Endothelial cell of umbilical vein (primary cell): ENCODE measurements at regions not wholly inside any gene's neighbourhood (a gene's known extent, or its start where the extent isn't known, plus 50 kb on each side); places are given as distances from the start of the nearest gene placed in this dataset.

Experiments
- BruUV-seq: library from RNA; stranded (reverse); fragments of 400-500 nt; replicated peaks from 2 replicates; lab custom pipeline; 2021; lab: Mats Ljungman, UMichigan
- CTCF ChIA-PET: fragments of 300-600, 350-600 bp; sonication (Branson Sonifier 250); formaldehyde crosslinking; loops from one replicate; lab custom pipeline; 2021; ENCODE audit warnings: antibody characterized with exemption, inconsistent platforms; lab: Charles Lee
- POLR2A ChIA-PET: fragments of 300-600, 350-600 bp; sonication (Branson Sonifier 250); formaldehyde crosslinking; loops from one replicate; lab custom pipeline; 2021; ENCODE audit warnings: antibody characterized with exemption, inconsistent platforms; lab: Charles Lee
- DNase-seq: peaks from one replicate; pipeline ENCODE4 v3.0.0-alpha.2; 2011; ENCODE audit warnings: low read depth, low spot score
- FAIRE-seq: peaks from 2 replicates; lab custom pipeline; 2011; peaks lifted over from hg19 to GRCh38; lab: Jason Lieb, UNC
- H2AFZ ChIP-seq: 2 replicates; pipeline ENCODE4 v1.6.0; 2012; ENCODE audit warnings: low read depth, low read length, control low read depth, inconsistent platforms
- H3K27ac ChIP-seq: 2 replicates; pipeline ENCODE4 v1.5.1; 2011; ENCODE audit warnings: low read depth, mild to moderate bottlenecking, control low read depth, low read length, moderate library complexity; ENCODE audit not compliant: insufficient read depth
- H3K27me3 ChIP-seq, 2 experiments: 2 replicates each; pipeline versions ENCODE4 v1.6.0 to v1.6.1; 2011; ENCODE audit warnings: low read length in 2 of 2, mixed read lengths in 1 of 2; ENCODE audit not compliant: control insufficient read depth in 2 of 2, insufficient read depth in 2 of 2
- H3K36me3 ChIP-seq, 2 experiments: 2 replicates in 1 of 2; 3 replicates in 1 of 2; pipeline ENCODE4 v1.5.1; 2011; ENCODE audit warnings: low read length in 2 of 2, mild to moderate bottlenecking in 1 of 2, moderate library complexity in 1 of 2; ENCODE audit not compliant: control insufficient read depth in 2 of 2, insufficient read depth in 2 of 2; ENCODE audit errors: extremely low read depth in 1 of 2
- H3K4me1 ChIP-seq: 3 replicates; pipeline ENCODE4 v1.5.1; 2011; ENCODE audit warnings: mild to moderate bottlenecking, low read length; ENCODE audit not compliant: control insufficient read depth, insufficient read depth; ENCODE audit errors: extremely low read depth
- H3K4me2 ChIP-seq: 2 replicates; pipeline ENCODE4 v1.6.1; 2011; ENCODE audit warnings: low read length, control low read depth, mixed read lengths; ENCODE audit not compliant: insufficient read depth
- H3K4me3 ChIP-seq, 3 experiments: fragments of 200-600 bp in 1 of 3; sonication (generic), shearing (Covaris generic) in 1 of 3; replicated peaks in 1 of 3; 2 replicates each; pipeline ENCODE4 v1.5.1; 2011 to 2016; ENCODE audit warnings: control low read depth in 3 of 3, low read length in 3 of 3, mild to moderate bottlenecking in 2 of 3, inconsistent platforms in 1 of 3, low read depth in 1 of 3, moderate library complexity in 1 of 3; ENCODE audit not compliant: insufficient read depth in 1 of 3
- H3K79me2 ChIP-seq: 2 replicates; pipeline ENCODE4 v1.6.0; 2012; ENCODE audit warnings: low read length, inconsistent platforms; ENCODE audit not compliant: control insufficient read depth, insufficient read depth
- H3K9ac ChIP-seq: replicated peaks from 2 replicates; pipeline ENCODE3; 2011; ENCODE audit warnings: low read length, control low read depth; ENCODE audit not compliant: insufficient read depth; ENCODE audit errors: extremely low read depth
- H3K9me1 ChIP-seq: replicated peaks from 3 replicates; pipeline ENCODE4 v1.6.0; 2011; ENCODE audit warnings: mild to moderate bottlenecking, low read length; ENCODE audit not compliant: control insufficient read depth, insufficient read depth; ENCODE audit errors: extremely low read depth
- H3K9me3 ChIP-seq: replicated peaks from 2 replicates; pipeline ENCODE4 v1.5.1; 2012; ENCODE audit warnings: low read length, inconsistent platforms; ENCODE audit not compliant: control insufficient read depth, insufficient read depth
- H4K20me1 ChIP-seq: replicated peaks from 2 replicates; pipeline ENCODE3; 2011; ENCODE audit warnings: mild to moderate bottlenecking, low read length; ENCODE audit not compliant: control insufficient read depth, insufficient read depth; ENCODE audit errors: extremely low read depth
- CTCF ChIP-seq, 2 donors: IDR thresholded peaks; 1 replicate in 1 of 2; 2 replicates in 1 of 2; pipeline ENCODE4 v1.5.1; 2011; ENCODE audit warnings: low read length in 2 of 2, mild to moderate bottlenecking in 2 of 2, moderate library complexity in 2 of 2, control low read depth in 1 of 2, inconsistent platforms in 1 of 2, low read depth in 1 of 2; ENCODE audit not compliant: insufficient read depth in 1 of 2; ENCODE audit errors: extremely low read depth in 1 of 2
- EZH2 ChIP-seq: IDR thresholded peaks from 2 replicates; pipeline ENCODE4 v1.6.1; 2012; ENCODE audit warnings: borderline replicate concordance, low read depth, mild to moderate bottlenecking, moderate library complexity, low read length, inconsistent platforms; ENCODE audit not compliant: severe bottlenecking
- FOS ChIP-seq: IDR thresholded peaks from 2 replicates; pipeline ENCODE4 v1.6.1; 2011; ENCODE audit warnings: mild to moderate bottlenecking, low read length, moderate library complexity, borderline replicate concordance; ENCODE audit not compliant: insufficient read depth
- GATA2 ChIP-seq: IDR thresholded peaks from 2 replicates; pipeline ENCODE4 v1.7.0; 2011; ENCODE audit warnings: low read depth, mild to moderate bottlenecking, moderate library complexity, mixed read lengths, low read length; ENCODE audit not compliant: insufficient read length, insufficient read depth
- JUN ChIP-seq: IDR thresholded peaks from 2 replicates; pipeline ENCODE4 v1.6.1; 2011; ENCODE audit warnings: borderline replicate concordance, low read depth; ENCODE audit not compliant: insufficient read length, insufficient read depth
- MAX ChIP-seq: IDR thresholded peaks from 2 replicates; pipeline ENCODE4 v1.6.1; 2011; ENCODE audit not compliant: insufficient read depth, insufficient read length
- MYC ChIP-seq: IDR thresholded peaks from one replicate; pipeline ENCODE4 v1.6.1; 2011; ENCODE audit warnings: mild to moderate bottlenecking, low read depth, low read length
- POLR2A ChIP-seq: IDR thresholded peaks from 2 replicates; pipeline ENCODE4 v1.6.1; 2012; ENCODE audit warnings: low read depth, mild to moderate bottlenecking, control low read depth, low read length
- POLR2AphosphoS5 ChIP-seq: IDR thresholded peaks from 2 replicates; pipeline ENCODE4 v1.6.1; 2012; ENCODE audit warnings: low read depth, mild to moderate bottlenecking, control low read depth, low read length, moderate library complexity; ENCODE audit not compliant: insufficient read depth
- dilution Hi-C: fragments of 300-500 bp; cut with MboI; formaldehyde crosslinking; loops from one replicate; pipeline ENCODE4 v1.15.0; 2019; ENCODE audit warnings: low sequenced_read_pairs; ENCODE audit not compliant: extremely low pct_ligation_motif_present
- intact Hi-C: fragments of 100-400 bp; cut with micrococcal nuclease; formaldehyde crosslinking; loops from one replicate; pipeline ENCODE4 v1.10.0; 2022

- no peaks in the 10 kb centered on the region for H3K27me3 ChIP-seq
- H3K4me3 ChIP-seq, result no peak overlapping the region
- no peaks in the 10 kb centered on the region for H4K20me1 ChIP-seq
- no TSS peak for BruUV-seq
- H3K9me3 ChIP-seq, result no peaks in the 10 kb centered on the region
- no peak overlapping the region for H3K27ac ChIP-seq
- intact Hi-C loops (no loop called here), dilution Hi-C loops (no loop called here)
- FAIRE-seq, result no peak
- ChIA-PET POLR2A (no interaction called here), CTCF (no interaction called here)
- H3K79me2 ChIP-seq, result no peaks in the 10 kb centered on the region
- TF ChIP-seq POLR2A (no peak), JUN (no peak), GATA2 (no peak), MAX (no peak), FOS (no peak)
- no peak for DNase-seq
- H3K4me2 ChIP-seq, result no peak overlapping the region
- H3K9ac ChIP-seq, result no peak overlapping the region
- H3K36me3 ChIP-seq, result no peaks in the 10 kb centered on the region
- H2AFZ ChIP-seq, result no peak overlapping the region
- no peaks in the 10 kb centered on the region for H3K9me1 ChIP-seq
- H3K4me1 ChIP-seq, result no peaks in the 10 kb centered on the region
These were observed 635.9 kb downstream of the CDH18 start for GRCh38 chr5:19352120-19352519.

GRCh38 chr5:19369048-19369447 lies 619.0 kb downstream of the CDH18 start:
- dilution Hi-C loops, result no loop called here

More at GRCh38 chr5:19369048-19369447, 619.0 kb downstream of the CDH18 start:
- no peaks in the 10 kb centered on the region for H4K20me1 ChIP-seq
- intact Hi-C loops, result no loop called here
- no peak overlapping the region for H2AFZ ChIP-seq
- H3K9me3 ChIP-seq, result peaks cover 4% of the 10 kb centered on the region
- H3K4me3 ChIP-seq, result no peak overlapping the region
- FAIRE-seq (no peak), DNase-seq (no peak)
- POLR2A ChIA-PET, result no interaction called here
- CTCF ChIA-PET, result no interaction called here
- H3K9me1 ChIP-seq, result no peaks in the 10 kb centered on the region
- no peaks in the 10 kb centered on the region for H3K4me1 ChIP-seq
- no peak overlapping the region for H3K27ac ChIP-seq
- no peaks in the 10 kb centered on the region for H3K79me2 ChIP-seq
- TF ChIP-seq POLR2AphosphoS5 (no peak), FOS (no peak), CTCF (IDR thresholded peaks at IDR 0.05; ENCODE audit: extremely low read depth in 1 of 2, insufficient read depth in 1 of 2, low read depth in 1 of 2, low read length in 2 of 2) (no peak), MYC (no peak), GATA2 (no peak), MAX (no peak), EZH2 (no peak), JUN (no peak)
- BruUV-seq, result no TSS peak
- H3K4me2 ChIP-seq, result no peak overlapping the region
- H3K36me3 ChIP-seq, result no peaks in the 10 kb centered on the region
- H3K27me3 ChIP-seq, result no peaks in the 10 kb centered on the region
- H3K9ac ChIP-seq, result no peak overlapping the region
